SU-DHL-6 (cell line): ENCODE measurements at regions not wholly inside any gene's neighbourhood (a gene's known extent, or its start where the extent isn't known, plus 50 kb on each side); places are given as distances from the start of the nearest gene placed in this dataset.

Source experiments
- H2AFZ ChIP-seq: fragments of 200-600 bp; sonication (generic); 2 replicates; pipeline ENCODE4 v1.6.1; 2014; ENCODE audit warnings: low read depth, mild to moderate bottlenecking, moderate library complexity, mixed read lengths, antibody characterized with exemption, low read length; ENCODE audit not compliant: severe bottlenecking
- H3F3A ChIP-seq: fragments of 200-600 bp; shearing (Covaris generic); 2 replicates; pipeline ENCODE4 v1.6.0; 2016; ENCODE audit warnings: antibody characterized with exemption, mild to moderate bottlenecking; ENCODE audit not compliant: insufficient read depth
- H3K27ac ChIP-seq: fragments of 200-600 bp; sonication (generic); 2 replicates; pipeline ENCODE4 v1.5.1; 2016; ENCODE audit warnings: low read depth, mild to moderate bottlenecking, low read length, moderate library complexity, mixed read lengths
- H3K27me3 ChIP-seq: fragments of 200-600 bp; sonication (generic), shearing (Covaris generic); 2 replicates; pipeline ENCODE4 v1.6.0; 2014; ENCODE audit warnings: mild to moderate bottlenecking, low read length
- H3K36me3 ChIP-seq: fragments of 200-600 bp; sonication (generic); 2 replicates; pipeline ENCODE4 v1.6.1; 2014; ENCODE audit warnings: mild to moderate bottlenecking, low read length, mixed read lengths
- H3K4me2 ChIP-seq: fragments of 300-600, 200-600 bp; shearing (Covaris generic), sonication (generic); 2 replicates; pipeline ENCODE4 v1.6.0; 2014; ENCODE audit warnings: low read length, low read depth, mild to moderate bottlenecking; ENCODE audit not compliant: poor library complexity, severe bottlenecking
- H3K4me3 ChIP-seq: fragments of 200-600 bp; sonication (generic); 2 replicates; pipeline ENCODE4 v1.5.1; 2014; ENCODE audit warnings: antibody characterized with exemption, low read length, mild to moderate bottlenecking, mixed read lengths; ENCODE audit not compliant: insufficient read depth, poor library complexity, severe bottlenecking
- H3K79me2 ChIP-seq: fragments of 200-600 bp; sonication (generic); 2 replicates; pipeline ENCODE4 v1.6.1; 2014; ENCODE audit warnings: mild to moderate bottlenecking, low read length, moderate library complexity; ENCODE audit not compliant: insufficient read depth
- H3K9ac ChIP-seq: fragments of 200-600 bp; sonication (generic); 2 replicates; pipeline ENCODE4 v1.7.0; 2014; ENCODE audit warnings: mild to moderate bottlenecking, low read length
- H3K9me2 ChIP-seq: fragments of 200-600 bp; sonication (generic); replicated peaks from 2 replicates; pipeline ENCODE4 v1.6.1; 2014; ENCODE audit warnings: low read length; ENCODE audit not compliant: insufficient read depth
- H3K9me3 ChIP-seq: fragments of 200-600 bp; sonication (generic); 2 replicates; pipeline ENCODE4 v1.6.1; 2014; ENCODE audit warnings: low read length, mixed read lengths; ENCODE audit not compliant: insufficient read depth
- H4K20me1 ChIP-seq: fragments of 200-600 bp; sonication (generic); 2 replicates; pipeline ENCODE4 v1.6.1; 2014; ENCODE audit warnings: low read depth, mild to moderate bottlenecking, antibody characterized with exemption, low read length, moderate library complexity, mixed read lengths
- EZH2phosphoT487 ChIP-seq: fragments of 200-600 bp; sonication (generic), shearing (Covaris generic); conservative IDR thresholded peaks from 2 replicates; pipeline ENCODE4 v1.6.1; 2018; ENCODE audit warnings: mild to moderate bottlenecking, antibody characterized with exemption, low read length, moderate library complexity, mixed read lengths
- TF ChIP-seq, protein P1 (sequence below): fragments of 200-600 bp; sonication (generic); IDR thresholded peaks from one replicate; pipeline ENCODE4 v1.5.1; 2017; ENCODE audit warnings: antibody characterized with exemption, mild to moderate bottlenecking, low read length, moderate library complexity; ENCODE audit not compliant: insufficient read depth, poor library complexity, severe bottlenecking

DNA sequence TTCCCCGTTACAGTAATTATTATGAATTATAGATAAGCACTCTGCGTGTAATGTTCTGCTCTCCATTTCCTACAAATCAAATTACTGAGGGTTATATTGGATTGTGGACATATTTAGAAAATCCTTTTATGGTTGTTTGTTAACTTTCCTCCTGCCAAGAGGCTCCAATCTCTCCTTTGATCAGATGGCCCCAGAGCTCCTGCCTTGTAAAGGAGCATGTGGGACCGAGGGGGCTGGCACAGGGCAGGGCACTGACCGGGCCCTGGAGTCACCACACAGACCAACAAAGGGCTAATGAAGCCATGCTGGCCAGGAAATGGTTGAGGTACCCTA, 415.9 kb downstream of the EFNA5 start:
- no peak overlapping the region for H3K4me3 ChIP-seq
- H3K9ac ChIP-seq: no peak overlapping the region
- H3K27me3 ChIP-seq: no peaks in the 10 kb centered on the region
- H2AFZ ChIP-seq: no peak overlapping the region
- no peaks in the 10 kb centered on the region for H3K9me2 ChIP-seq
- no peaks in the 10 kb centered on the region for H3F3A ChIP-seq
- H4K20me1 ChIP-seq: no peaks in the 10 kb centered on the region
- no peaks in the 10 kb centered on the region for H3K79me2 ChIP-seq
- TF ChIP-seq, protein P1, sequence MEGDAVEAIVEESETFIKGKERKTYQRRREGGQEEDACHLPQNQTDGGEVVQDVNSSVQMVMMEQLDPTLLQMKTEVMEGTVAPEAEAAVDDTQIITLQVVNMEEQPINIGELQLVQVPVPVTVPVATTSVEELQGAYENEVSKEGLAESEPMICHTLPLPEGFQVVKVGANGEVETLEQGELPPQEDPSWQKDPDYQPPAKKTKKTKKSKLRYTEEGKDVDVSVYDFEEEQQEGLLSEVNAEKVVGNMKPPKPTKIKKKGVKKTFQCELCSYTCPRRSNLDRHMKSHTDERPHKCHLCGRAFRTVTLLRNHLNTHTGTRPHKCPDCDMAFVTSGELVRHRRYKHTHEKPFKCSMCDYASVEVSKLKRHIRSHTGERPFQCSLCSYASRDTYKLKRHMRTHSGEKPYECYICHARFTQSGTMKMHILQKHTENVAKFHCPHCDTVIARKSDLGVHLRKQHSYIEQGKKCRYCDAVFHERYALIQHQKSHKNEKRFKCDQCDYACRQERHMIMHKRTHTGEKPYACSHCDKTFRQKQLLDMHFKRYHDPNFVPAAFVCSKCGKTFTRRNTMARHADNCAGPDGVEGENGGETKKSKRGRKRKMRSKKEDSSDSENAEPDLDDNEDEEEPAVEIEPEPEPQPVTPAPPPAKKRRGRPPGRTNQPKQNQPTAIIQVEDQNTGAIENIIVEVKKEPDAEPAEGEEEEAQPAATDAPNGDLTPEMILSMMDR: no peak
- no peak for TF ChIP-seq EZH2phosphoT487
- no peaks in the 10 kb centered on the region for H3K9me3 ChIP-seq
- H3K36me3 ChIP-seq: no peaks in the 10 kb centered on the region
- no peak overlapping the region for H3K27ac ChIP-seq
- H3K4me2 ChIP-seq: no peak overlapping the region

DNA sequence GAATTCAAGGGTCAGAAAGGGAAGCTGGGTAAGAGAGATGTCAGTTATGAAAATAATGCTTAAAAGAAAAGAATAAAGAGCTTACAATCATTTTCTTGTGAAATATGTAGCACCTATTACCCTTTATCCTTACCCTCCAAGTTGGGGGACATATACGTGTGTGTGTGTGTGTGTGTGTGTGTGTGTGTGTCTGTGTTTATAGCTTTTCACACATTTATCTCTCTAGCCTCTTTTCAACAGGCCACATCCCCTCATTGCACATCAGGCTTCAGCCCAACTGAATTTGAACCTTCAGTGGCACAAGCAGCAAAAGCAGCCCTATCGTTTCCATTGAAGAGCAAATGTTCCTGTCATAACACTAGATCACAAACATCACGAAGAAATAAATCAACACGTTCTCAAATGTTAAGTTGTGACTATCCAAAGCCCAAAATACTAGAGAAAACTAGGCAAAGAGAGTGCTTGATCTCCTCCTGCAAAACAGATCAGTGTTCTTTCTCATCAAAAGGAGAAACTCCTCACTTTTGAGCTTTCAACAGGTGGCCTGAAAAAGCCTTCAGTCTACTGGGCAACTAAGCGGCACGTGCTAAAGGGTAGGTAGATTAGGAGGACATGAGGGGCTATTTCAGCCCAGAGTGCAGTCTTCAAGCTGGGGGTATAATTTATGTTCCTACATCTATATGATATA, 416.4 kb downstream of the EFNA5 start:
- no peaks in the 10 kb centered on the region for H3K9me3 ChIP-seq
- no peaks in the 10 kb centered on the region for H3K27me3 ChIP-seq
- H3K79me2 ChIP-seq: no peaks in the 10 kb centered on the region
- H3K9ac ChIP-seq: no peak overlapping the region
- H3K27ac ChIP-seq: no peak overlapping the region
- no peaks in the 10 kb centered on the region for H3K36me3 ChIP-seq
- no peak for TF ChIP-seq EZH2phosphoT487
- TF ChIP-seq, protein P1: no peak
- no peak overlapping the region for H3K4me3 ChIP-seq
- H3K4me2 ChIP-seq: no peak overlapping the region
- H2AFZ ChIP-seq: no peak overlapping the region
- no peaks in the 10 kb centered on the region for H4K20me1 ChIP-seq
- H3K9me2 ChIP-seq: no peaks in the 10 kb centered on the region
- no peaks in the 10 kb centered on the region for H3F3A ChIP-seq

DNA sequence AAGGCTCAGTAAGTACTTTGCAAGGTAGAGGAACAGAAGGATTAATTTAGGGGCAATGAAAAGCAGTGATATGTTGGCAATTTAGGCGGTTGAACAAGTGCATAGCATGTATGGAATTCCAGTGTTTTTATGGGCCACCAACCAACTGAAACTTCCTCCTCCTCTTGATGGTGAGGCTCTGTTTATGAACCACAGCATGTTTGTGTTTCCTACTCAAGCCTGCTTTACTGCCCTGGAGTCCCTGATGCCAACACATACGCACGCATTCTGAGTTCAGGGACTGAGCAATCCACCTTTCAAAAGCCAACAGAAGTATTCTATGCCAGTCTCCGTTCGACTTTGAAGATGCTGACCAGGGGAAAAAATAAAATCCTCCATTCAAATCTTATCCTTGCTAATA, 417.5 kb downstream of the EFNA5 start:
- H3K9me2 ChIP-seq: no peaks in the 10 kb centered on the region
- H3K79me2 ChIP-seq: no peaks in the 10 kb centered on the region
- H3K27me3 ChIP-seq: no peaks in the 10 kb centered on the region
- no peak overlapping the region for H2AFZ ChIP-seq
- no peak overlapping the region for H3K9ac ChIP-seq
- H3K9me3 ChIP-seq: no peaks in the 10 kb centered on the region
- no peaks in the 10 kb centered on the region for H4K20me1 ChIP-seq
- no peak overlapping the region for H3K4me2 ChIP-seq
- no peaks in the 10 kb centered on the region for H3K36me3 ChIP-seq
- no peak overlapping the region for H3K27ac ChIP-seq
- no peak overlapping the region for H3K4me3 ChIP-seq
- TF ChIP-seq, protein P1: no peak
- TF ChIP-seq EZH2phosphoT487: no peak
- H3F3A ChIP-seq: no peaks in the 10 kb centered on the region
